HEK293T (cell line): ENCODE measurements at regions not wholly inside any gene's neighbourhood (a gene's known extent, or its start where the extent isn't known, plus 50 kb on each side); places are given as distances from the start of the nearest gene placed in this dataset.

ENCODE experiments used
- CTCF ChIA-PET: fragments of 350-600 bp; formaldehyde crosslinking; extraction: SDS; loops from one replicate; lab custom pipeline; 2021; ENCODE audit warnings: antibody characterized with exemption, inconsistent platforms; lab: Yijun Ruan, JAX
- POLR2A ChIA-PET: fragments of 350-600 bp; formaldehyde crosslinking; extraction: SDS; loops from one replicate; lab custom pipeline; 2020; ENCODE audit warnings: antibody characterized with exemption, inconsistent platforms; lab: Yijun Ruan, JAX
- DNase-seq: peaks from one replicate; pipeline ENCODE4 v3.0.0; 2012; ENCODE audit warnings: mixed read lengths; ENCODE audit errors: extremely low spot score
- ARNT ChIP-seq: fragments of 450-650 bp; IDR thresholded peaks from 2 replicates; pipeline ENCODE4 v1.6.1; 2017; ENCODE audit warnings: mild to moderate bottlenecking
- BHLHE40 ChIP-seq: fragments of 450-650 bp; IDR thresholded peaks from 2 replicates; pipeline ENCODE4 v1.6.1; 2016; ENCODE audit warnings: mild to moderate bottlenecking, moderate library complexity, borderline replicate concordance
- CTBP1 ChIP-seq: fragments of 450-650 bp; IDR thresholded peaks from 2 replicates; pipeline ENCODE4 v1.6.1; 2016; ENCODE audit warnings: borderline replicate concordance
- ELF4 ChIP-seq: fragments of 450-650 bp; IDR thresholded peaks from 2 replicates; pipeline ENCODE4 v1.6.1; 2017; ENCODE audit warnings: antibody characterized with exemption
- FOXA1 ChIP-seq: fragments of 450-650 bp; IDR thresholded peaks from 2 replicates; pipeline ENCODE4 v1.6.1; 2016; ENCODE audit warnings: mild to moderate bottlenecking
- FOXK2 ChIP-seq: fragments of 450-650 bp; IDR thresholded peaks from 2 replicates; pipeline ENCODE4 v1.6.1; 2016; ENCODE audit warnings: mild to moderate bottlenecking
- FOXM1 ChIP-seq: fragments of 450-650 bp; IDR thresholded peaks from 2 replicates; pipeline ENCODE4 v1.6.1; 2017; ENCODE audit warnings: mild to moderate bottlenecking, borderline replicate concordance
- HDGF ChIP-seq: fragments of 450-650 bp; IDR thresholded peaks from 2 replicates; pipeline ENCODE4 v1.6.1; 2017; ENCODE audit warnings: antibody characterized with exemption, borderline replicate concordance
- L3MBTL2 ChIP-seq: fragments of 450-650 bp; conservative IDR thresholded peaks from 2 replicates; pipeline ENCODE4 v1.6.1; 2016; ENCODE audit warnings: mild to moderate bottlenecking
- LEF1 ChIP-seq: fragments of 450-650 bp; IDR thresholded peaks from 2 replicates; pipeline ENCODE4 v1.6.1; 2017; ENCODE audit warnings: mild to moderate bottlenecking, borderline replicate concordance
- NFRKB ChIP-seq: fragments of 450-650 bp; IDR thresholded peaks from 2 replicates; pipeline ENCODE4 v1.6.1; 2016; ENCODE audit warnings: mild to moderate bottlenecking, moderate library complexity
- SP1 ChIP-seq: fragments of 450-650 bp; IDR thresholded peaks from 2 replicates; pipeline ENCODE4 v1.6.1; 2017
- SUZ12 ChIP-seq: fragments of 450-650 bp; IDR thresholded peaks from 2 replicates; pipeline ENCODE4 v1.6.1; 2016; ENCODE audit warnings: mild to moderate bottlenecking
- TARDBP ChIP-seq: fragments of 450-650 bp; IDR thresholded peaks from 2 replicates; pipeline ENCODE4 v1.6.1; 2016
- ZNF384 ChIP-seq: fragments of 450-650 bp; IDR thresholded peaks from 2 replicates; pipeline ENCODE4 v1.6.1; 2016
- TF ChIP-seq, protein P1 (sequence below): fragments of 450-650 bp; IDR thresholded peaks from 2 replicates; pipeline ENCODE4 v1.6.1; 2016

DNA sequence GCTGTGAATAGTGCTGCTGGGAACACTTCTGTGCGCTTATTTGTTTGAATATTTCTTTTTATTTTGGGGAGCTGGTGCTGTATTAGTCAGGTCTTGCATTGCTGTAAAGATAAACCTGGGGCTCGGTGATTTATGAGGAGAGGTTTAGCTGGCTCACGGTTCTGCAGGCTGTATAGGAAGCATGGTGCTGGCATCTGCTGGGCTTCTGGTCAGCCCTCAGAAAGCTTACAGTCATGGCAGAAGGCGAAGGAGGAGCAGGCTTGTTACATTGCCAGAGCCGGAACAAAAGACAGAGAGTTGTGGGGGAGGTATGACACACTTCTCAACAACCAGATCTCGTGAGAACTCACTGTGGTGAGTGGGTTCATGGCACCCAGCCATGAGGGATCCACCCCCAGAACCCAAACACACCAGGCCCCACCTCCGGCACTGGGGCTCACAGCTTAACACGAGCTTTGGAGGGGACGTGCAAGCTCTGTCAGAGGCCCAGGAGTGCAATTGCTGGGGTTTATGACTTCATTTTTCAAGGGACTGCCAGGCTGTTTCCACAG, 68.8 kb upstream of the GATA5 start:
- POLR2A ChIA-PET: no interaction called here
- TF ChIP-seq SP1 (no peak), FOXK2 (no peak), CTBP1 (no peak), SUZ12 (no peak), L3MBTL2 (no peak)

GRCh38 chr20:62545271-62545670, 69.5 kb upstream of the GATA5 start:
- TF ChIP-seq L3MBTL2 (no peak), SUZ12 (no peak), SP1 (no peak), FOXK2 (no peak), CTBP1 (no peak), FOXA1 (no peak), ZNF384 (no peak), FOXM1 (no peak), ARNT (no peak), LEF1 (no peak), BHLHE40 (no peak), TARDBP (no peak), NFRKB (no peak), ELF4 (no peak), HDGF (no peak)
- TF ChIP-seq, protein P1, sequence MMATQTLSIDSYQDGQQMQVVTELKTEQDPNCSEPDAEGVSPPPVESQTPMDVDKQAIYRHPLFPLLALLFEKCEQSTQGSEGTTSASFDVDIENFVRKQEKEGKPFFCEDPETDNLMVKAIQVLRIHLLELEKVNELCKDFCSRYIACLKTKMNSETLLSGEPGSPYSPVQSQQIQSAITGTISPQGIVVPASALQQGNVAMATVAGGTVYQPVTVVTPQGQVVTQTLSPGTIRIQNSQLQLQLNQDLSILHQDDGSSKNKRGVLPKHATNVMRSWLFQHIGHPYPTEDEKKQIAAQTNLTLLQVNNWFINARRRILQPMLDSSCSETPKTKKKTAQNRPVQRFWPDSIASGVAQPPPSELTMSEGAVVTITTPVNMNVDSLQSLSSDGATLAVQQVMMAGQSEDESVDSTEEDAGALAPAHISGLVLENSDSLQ: no peak
- POLR2A ChIA-PET: no interaction called here
- CTCF ChIA-PET: no interaction called here
- no peak for DNase-seq

More for the DNA sequence above, 68.8 kb upstream of the GATA5 start:
- no peak for DNase-seq
- CTCF ChIA-PET: no interaction called here

GRCh38 chr20:62545901-62546525, 70.2 kb upstream of the GATA5 start:
- ChIA-PET POLR2A (no interaction called here), CTCF (no interaction called here)
- TF ChIP-seq FOXA1 (no peak), NFRKB (no peak), SP1 (no peak), ELF4 (no peak), ARNT (no peak), CTBP1 (no peak), LEF1 (no peak), FOXM1 (no peak), FOXK2 (no peak), L3MBTL2 (no peak)
- TF ChIP-seq, protein P1: no peak
- DNase-seq: no peak

GRCh38 chr20:62546606-62547005, 70.8 kb upstream of the GATA5 start:
- DNase-seq: no peak
- TF ChIP-seq HDGF (no peak), TARDBP (no peak), SP1 (no peak), FOXM1 (no peak), ARNT (no peak), L3MBTL2 (no peak), SUZ12 (no peak), ELF4 (no peak), ZNF384 (no peak), BHLHE40 (no peak), FOXK2 (no peak), FOXA1 (no peak), NFRKB (no peak), CTBP1 (no peak)
- CTCF ChIA-PET: no interaction called here
- POLR2A ChIA-PET: no interaction called here

- POLR2A ChIA-PET: no interaction called here
- no peak for DNase-seq
- CTCF ChIA-PET: no interaction called here
- TF ChIP-seq FOXM1: no peak
- TF ChIP-seq BHLHE40: no peak
- no peak for TF ChIP-seq HDGF
- no peak for TF ChIP-seq SUZ12
- no peak for TF ChIP-seq NFRKB
- TF ChIP-seq SP1: no peak
- no peak for TF ChIP-seq FOXA1
- TF ChIP-seq, protein P1: no peak
- no peak for TF ChIP-seq ARNT
- TF ChIP-seq FOXK2: no peak
- no peak for TF ChIP-seq ELF4
- TF ChIP-seq LEF1: no peak
- no peak for TF ChIP-seq ZNF384
- TF ChIP-seq CTBP1: no peak
Observed at GRCh38 chr20:62547364-62547763, 71.6 kb upstream of the GATA5 start.

DNA sequence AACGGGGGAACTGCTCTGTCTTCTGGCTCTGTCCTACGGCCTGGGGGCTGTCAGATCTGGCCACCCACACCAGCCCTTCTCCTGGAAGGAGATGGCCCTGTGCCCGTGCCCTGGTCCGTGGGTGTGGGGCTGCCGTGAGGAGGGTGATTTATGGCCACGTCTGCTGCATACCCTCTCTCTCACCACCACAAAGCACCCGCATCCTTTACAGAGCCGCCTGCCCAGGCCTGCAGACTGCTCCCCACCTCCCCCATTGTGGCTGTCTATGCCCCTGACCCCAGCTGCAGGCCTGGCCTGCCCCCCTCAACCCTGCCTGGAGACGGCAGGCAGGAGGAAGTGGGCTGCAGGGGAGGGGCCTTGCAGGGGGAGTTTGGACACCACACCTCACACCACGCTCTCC, 72.7 kb upstream of the GATA5 start:
- ChIA-PET CTCF (no interaction called here), POLR2A (no interaction called here)
- no peak for DNase-seq
- TF ChIP-seq ARNT (no peak), NFRKB (no peak), ELF4 (no peak), TARDBP (no peak), HDGF (no peak), SP1 (no peak), LEF1 (no peak), L3MBTL2 (no peak), FOXA1 (no peak), FOXM1 (no peak), FOXK2 (no peak), CTBP1 (no peak), SUZ12 (no peak), BHLHE40 (no peak), ZNF384 (no peak)
- TF ChIP-seq, protein P1: no peak
